ENCODE measurements at regions not wholly inside any gene's neighbourhood (a gene's known extent, or its start where the extent isn't known, plus 50 kb on each side); places are given as distances from the start of the nearest gene placed in this dataset.

DNA sequence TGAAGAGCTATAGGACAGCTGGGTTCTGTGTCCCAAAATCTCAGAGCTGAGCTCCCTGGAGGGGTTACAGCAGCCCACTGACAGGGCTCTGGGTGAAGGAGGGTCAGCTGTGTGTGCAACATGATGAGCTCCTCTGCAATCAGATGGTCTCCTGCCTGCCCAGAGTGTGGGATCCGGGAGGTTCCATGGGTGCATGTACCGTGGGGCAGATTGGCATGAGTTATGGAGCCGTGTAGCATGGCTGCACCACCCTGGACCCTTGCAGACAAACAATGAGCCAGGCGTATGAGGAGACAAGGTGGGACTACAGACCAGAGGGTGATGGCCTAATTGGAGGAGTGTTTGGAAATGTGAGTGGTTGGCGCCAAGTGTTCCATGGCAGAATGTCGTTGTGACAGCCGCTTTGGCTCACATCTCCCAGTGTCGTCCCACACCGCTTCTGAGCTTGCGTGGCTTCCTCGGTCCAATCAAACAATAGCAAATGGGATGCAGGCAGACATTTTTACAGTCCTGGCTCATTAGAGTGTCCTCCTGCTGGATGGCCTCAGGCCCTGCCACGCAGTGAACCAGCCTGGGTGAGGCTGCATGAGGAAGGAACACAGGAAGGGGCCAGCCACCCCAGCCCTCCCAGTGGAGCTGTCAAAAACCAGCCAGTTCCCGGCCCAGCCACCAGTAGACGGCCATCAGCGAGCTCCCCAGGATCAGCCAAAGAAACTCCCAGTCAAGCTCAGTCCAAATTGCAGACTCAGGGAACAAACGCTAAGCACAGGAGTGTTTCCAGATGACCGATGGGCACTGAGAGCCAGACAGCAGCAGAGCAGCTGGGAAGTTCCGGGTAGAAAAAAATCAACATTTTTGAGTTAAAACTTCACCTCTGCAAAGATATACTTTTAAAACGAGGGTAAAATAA is 1066.9 kb downstream of the BRD1 start:
- TF ChIP-seq CTCF (IDR thresholded peaks at IDR 0.05) (no peak), POLR2A (IDR thresholded peaks at IDR 0.05) (no peak)

Data from esophagus squamous epithelium (tissue), 4 donors.